ENCODE measurements at regions not wholly inside any gene's neighbourhood (a gene's known extent, or its start where the extent isn't known, plus 50 kb on each side); places are given as distances from the start of the nearest gene placed in this dataset.
"Not testable (repeated sequence)": the region's sequence is repeated elsewhere in the genome, so short reads cannot be mapped to it uniquely, and the experiment has no call there.

DNA sequence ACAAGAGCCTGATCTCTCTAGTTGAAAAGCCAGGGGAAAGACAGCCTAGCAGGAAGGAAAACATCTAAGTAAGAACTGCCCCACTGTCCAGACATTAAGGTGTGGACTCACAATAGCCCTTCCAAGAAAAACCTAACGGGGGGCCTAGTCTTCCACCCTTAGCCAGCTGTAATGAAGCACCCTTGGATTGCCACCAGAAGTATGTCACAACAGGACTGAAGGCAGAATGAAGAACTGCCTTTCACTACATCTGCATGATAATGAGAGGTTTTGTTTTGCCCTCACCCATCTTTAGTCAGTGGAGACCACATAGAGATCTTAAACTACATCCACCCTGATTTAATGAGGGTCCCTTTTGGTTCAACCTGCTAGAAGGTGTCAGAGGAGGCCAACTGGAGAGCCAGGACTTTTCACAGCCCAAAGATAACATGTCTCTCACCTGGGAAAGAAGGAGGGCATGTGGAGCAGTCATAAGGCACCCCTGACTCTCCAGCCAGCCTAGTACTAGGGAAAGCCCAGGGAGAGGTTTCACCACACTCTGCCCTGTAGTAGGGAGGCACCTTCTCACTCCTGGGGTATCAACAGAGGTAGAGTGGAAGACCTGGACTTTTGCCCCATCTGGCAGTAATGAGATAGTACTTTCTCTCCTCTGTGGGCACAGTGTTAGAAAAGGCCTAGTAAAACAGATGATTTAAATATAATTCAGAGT is 1017.4 kb upstream of the MANEA start:
- FAIRE-seq, result no peak

DNA sequence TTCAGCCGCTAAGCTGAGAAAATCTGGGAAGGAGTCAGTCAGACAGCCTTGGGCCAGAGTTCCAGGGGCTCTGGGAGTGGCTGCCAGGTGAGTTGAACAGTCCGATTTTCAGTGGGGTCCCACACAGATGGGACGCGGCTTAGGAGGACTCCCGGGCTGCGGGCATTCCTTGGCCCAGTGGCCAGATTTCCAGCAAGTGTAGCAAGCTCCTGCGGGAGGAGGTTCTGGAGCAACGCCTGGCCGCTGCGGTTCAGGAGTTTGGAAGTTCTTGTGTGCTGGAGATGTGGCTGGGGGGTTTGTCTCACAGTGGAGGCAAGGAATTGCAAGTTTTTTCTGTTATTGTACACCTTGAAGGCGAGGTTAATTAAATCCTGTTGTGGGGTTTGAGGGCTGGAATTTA is 1020.1 kb upstream of the MANEA start:
- DNase-seq (ENCODE audit: low spot score in 2 of 2); FAIRE-seq: not testable (repeated sequence)

More for the DNA sequence above, 1017.4 kb upstream of the MANEA start:
- DNase-seq (ENCODE audit: low spot score in 2 of 2), result no peak

DNA sequence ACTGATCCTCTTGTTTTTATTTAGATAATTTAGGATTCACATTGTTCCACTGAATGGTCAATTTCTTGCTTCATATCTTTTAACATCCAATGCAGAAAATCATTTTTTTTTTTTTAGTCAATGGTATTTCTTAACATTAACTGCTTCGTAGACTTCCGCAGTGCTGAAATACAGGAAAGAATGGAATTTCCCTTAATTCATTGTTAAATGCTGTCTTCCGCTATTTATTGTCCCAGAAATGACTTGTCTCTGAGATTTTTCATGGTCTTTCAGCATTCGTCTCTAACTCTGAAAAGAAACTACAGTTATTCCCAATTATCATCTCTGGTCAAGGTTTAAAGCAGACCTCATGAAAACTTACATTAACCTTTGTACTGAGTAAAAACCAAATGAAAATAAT is 1029.1 kb upstream of the MANEA start:
- FAIRE-seq, result no peak
- no peak for DNase-seq (ENCODE audit: low spot score in 2 of 2)

DNA sequence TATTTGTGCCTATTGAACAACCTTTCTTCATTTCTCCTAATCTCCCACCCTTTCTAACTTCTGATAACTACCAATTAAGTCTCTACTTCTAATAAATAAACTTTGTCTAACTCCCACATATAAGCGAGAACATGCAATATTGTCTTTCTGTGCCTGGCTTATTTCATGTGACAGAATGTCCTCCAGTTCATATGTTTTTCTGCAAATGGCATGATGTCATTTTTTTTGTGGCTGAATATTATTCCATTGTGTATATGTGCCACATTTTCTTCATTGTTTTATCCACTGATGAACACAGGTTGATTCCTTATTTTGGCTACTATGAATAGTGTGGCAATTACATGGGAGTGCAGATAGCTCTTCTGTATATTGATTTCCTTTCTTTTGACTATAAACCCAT is 1041.5 kb upstream of the MANEA start:
- no peak for DNase-seq (ENCODE audit: low spot score in 2 of 2)
- FAIRE-seq, result no peak

DNA sequence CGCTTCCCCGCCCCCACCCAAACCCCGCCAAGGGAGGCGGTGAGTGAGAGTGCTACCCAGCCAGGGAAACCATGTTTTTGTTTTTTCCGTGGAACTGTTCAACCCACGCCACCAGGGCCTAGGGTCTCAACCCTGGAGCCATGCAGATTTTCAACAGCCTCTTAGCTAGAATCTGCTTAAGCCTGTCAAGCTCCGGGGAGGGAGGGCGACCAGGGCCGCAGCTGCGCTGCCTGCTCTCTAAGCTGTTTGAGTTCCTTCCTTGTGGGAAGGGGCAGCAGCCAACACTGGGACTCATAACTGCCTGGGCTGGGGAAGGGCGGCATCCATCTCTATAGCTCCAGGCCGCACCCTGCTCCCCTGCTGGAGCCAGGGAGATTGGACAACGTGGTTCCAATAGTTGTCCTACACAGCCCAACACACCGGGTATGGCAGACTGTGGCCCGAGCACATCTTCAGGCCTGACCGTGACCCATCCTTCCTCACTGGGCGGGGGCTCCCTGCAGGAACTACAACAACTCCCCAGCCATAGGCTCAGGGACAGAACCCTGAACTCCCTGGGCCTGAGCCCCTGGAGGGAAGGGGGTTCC is 1065.7 kb upstream of the MANEA start:
- no peak for FAIRE-seq
- no peak for DNase-seq (ENCODE audit: low spot score in 2 of 2)

DNA sequence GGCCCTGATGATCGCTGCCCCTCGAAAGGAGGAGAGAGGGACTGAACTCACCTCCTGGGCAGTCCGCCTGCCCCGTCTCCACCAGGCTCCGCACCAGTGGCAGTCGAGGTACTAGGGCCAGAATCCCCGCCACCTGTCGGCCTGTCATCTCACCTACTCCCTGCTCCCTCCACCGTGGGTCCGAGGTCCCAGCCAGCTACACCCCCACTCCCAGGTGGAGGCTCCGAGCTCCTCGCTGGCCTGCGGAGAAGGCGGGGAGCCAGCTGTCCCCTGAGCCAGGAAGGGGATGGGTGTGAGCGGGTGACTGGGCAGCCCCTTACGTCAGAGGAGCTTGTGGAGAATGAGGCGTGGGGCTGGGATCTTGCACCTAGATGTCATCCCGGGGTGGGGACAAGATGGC is 1066.5 kb upstream of the MANEA start:
- FAIRE-seq, result no peak
- no peak for DNase-seq (ENCODE audit: low spot score in 2 of 2)

DNA sequence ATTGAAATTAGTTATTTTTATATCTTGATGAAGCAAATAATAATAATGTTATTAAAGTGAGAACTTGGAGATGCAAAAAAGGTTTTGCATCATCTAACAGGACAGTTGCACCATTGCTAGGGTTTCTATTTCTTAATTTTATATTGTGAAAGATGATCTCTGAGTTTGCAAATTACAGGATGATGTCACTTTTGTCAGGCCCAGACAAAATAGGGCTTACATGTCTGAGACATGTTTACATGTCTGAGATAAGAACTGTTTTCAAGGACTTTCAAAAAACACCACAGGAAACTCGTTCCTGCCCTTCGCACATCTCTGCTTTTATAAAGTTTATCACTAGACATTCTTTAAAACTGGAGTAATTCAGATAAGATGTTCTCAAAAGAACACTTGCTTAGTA is 1075.8 kb upstream of the MANEA start:
- FAIRE-seq, result no peak
- no peak for DNase-seq (ENCODE audit: low spot score in 2 of 2)

DNA sequence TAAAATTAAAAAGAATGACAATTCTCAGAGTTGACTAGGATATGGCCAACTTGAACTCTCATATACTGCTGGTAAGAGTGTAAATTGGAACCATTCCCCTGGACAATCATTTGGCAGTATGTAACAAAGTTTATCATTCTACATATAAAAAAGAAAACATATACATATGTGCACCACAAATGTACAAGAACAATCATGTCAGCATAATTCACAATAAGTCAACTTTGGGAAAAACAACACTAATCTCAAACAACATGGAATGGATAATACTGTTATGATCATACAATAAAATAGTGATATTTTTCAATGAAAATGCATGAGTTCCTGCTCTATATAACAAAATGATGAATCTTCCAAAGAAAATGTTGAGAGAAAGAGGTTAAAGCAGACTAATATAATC is 1078.7 kb upstream of the EPHA7 start:
- FAIRE-seq, result no peak
- DNase-seq (ENCODE audit: low spot score in 2 of 2), result no peak

DNA sequence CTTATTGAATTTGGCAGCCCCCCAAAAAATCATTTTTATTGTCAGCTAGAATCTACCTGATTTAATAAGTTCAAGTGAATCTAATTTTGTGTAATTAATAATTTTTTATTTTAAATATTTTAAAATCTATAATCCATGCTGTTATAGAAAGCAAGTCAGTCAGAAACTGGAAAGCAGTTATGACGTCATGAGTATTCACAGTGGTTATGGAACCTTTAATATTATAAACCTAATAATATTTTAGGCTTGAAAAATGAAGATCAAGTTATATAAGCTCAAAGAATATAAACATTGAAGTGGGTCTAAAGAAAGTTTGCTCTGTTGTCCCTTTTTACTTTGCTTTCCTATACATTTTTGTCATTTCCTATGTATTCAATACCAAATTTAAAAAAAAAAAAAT is 1075.1 kb upstream of the EPHA7 start:
- DNase-seq (ENCODE audit: low spot score in 2 of 2) (no peak), FAIRE-seq (peak; percentile 51)

DNA sequence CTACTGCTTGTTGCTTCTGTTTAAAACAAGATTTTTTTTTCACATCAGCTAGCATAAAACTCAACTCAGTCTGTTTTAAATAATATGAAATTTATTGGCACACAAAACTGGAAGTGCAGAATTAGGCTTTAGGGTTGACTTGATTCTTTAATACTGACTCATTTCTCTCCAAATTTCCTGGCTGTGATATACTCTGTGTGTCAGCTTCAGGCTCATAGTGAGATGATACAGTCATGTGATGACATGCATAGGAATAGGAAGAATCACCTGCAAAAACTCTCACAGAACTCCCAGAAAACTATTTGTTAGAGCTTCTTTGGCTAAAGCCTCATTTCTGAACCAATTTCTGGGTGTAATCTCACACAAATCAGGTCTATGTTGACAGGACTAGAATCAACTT is 1068.0 kb upstream of the EPHA7 start:
- DNase-seq (ENCODE audit: low spot score in 2 of 2) (no peak), FAIRE-seq (no peak)

DNA sequence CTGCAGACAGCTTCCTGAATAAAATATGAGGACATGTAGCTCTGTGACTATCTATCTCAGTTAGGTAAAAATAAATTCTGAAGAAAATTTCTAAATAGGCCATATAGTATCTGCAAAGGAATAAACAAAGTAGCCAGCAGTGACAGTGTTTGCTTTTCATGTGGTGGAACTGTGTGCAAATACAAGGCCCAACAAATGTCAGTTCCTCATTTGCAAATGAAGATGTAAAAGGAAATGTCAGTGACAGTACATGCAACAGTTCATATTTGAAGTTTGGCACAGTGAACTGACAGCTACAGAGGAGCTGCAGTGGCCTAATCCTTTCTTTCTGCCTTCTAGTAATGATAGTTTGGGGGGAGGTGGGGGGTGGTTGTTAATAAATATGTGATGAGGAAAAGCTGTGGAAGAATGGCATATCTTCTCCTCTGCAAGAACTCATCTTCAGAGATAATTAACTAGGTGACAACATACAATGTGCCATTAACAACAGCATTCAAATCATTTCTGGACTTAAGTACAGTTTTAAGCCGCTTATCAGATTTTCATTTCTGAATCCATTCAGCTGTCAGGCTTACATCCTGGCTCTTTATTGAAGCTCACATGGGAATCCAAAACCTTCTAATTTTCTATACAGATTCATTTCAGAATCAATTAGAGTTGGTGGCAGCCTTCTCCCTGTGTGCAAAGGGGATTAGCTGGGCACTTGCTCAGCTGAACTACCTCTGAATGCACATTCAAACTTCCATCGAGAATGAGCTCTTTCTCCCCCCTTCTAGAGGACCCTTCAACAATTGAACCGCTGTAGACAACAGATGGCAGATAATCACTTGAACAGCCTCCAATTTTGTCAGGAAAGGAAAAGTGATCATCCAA is 1059.0 kb upstream of the EPHA7 start:
- DNase-seq (ENCODE audit: low spot score in 2 of 2), result no peak
- no peak for FAIRE-seq

DNA sequence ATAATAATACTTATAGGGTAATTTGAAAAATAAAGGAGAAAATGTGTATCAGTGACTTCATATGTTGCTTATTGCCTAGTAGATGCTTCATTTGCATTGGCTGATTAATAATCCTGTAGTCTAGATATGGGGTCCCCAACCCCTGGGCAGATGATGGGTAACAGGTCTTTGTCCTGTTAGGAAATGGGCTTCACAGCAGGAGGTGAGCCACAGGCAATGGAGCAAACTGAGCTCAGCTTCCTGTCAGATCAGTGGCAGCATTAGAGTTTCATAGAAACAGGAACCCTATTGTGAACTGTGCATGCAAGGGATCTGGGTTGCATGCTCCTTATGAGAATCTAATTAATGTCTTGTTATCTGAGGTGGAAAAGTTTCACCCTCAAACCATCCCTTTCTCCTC is 1049.5 kb upstream of the EPHA7 start:
- DNase-seq (ENCODE audit: low spot score in 2 of 2), result no peak
- FAIRE-seq, result no peak

DNA sequence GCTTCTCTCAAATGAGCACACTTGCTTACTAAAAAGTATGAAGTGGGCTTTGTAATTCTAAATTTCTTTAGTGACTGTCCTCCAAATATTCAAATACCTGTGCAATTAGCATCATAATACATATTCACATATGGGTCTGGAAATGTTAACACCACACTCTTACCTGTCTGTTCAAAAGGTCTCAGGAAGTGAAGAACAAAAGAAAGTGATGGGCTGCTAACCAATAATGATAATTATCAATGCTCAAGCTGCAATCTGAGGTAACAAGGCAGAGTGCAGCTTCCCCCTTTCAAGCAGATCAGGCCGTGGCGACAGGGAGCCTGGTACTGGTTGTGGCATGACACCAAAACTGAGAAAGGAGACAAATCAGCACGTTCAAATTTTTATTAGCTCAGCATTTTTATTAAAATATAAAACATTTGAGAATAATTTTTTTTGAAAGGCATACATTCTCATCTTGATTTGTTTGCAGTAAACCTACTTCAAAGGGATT is 1044.7 kb upstream of the EPHA7 start:
- FAIRE-seq (no peak), DNase-seq (ENCODE audit: low spot score in 2 of 2) (no peak)

DNA sequence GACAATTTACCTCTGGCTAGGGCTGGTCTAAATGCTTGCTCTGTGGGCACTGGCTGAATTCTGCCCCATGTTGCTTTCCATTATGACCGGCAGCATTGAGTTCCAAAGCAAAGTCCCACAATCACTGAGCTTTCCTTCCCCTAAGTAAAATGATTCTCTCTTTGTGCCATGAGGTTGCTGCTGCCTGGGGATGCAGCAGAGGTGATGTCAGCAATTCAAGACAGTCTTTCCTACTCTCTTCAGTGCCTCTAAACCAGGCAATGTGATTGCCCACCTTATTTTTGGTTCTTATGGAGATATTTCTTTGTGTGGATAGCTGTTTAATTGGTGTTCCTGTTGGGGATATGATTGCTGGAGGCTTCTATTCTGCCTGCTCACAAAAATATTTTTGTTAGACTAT is 1043.9 kb upstream of the EPHA7 start:
- DNase-seq (ENCODE audit: low spot score in 2 of 2) (no peak), FAIRE-seq (no peak)

DNA sequence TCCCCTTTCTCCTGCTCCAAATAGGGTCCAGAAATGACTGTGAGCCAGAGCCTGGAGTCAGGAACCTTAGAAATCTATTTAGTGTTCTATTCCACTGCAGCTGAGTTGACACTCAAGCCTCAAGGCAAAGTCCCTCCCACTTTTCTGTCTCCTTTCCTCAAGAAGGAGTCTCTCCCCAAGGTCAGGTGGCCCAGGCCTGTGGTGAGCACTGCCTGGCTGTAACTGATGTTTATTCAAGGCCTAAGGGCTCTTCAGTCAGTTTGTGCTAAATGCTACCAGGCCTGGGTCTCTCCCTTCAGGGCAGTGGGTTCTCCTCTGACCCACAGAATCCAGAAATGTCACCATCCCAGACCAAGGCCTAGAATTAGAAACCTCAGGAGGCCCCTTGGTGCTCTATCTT is 1042.9 kb upstream of the EPHA7 start:
- no peak for DNase-seq (ENCODE audit: low spot score in 2 of 2)
- FAIRE-seq, result no peak

DNA sequence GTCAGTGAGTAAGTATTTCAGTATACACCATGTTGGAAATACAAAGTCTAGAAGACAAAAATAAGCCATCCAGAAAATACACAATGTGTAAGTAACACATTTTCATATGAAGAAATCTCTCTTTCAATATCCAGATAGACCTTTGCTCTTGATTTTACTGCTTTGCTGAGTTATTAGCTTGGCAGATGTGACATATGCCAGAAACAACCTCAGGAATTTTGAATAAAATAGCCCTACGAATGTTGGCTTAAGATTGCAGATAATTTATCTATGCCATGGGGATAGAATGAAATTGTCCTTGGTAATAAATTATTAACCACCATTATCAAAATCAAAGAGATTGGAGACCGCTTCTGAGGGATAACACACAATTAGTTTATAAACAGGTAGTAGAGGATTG is 1036.9 kb upstream of the EPHA7 start:
- FAIRE-seq (no peak), DNase-seq (ENCODE audit: low spot score in 2 of 2) (no peak)

DNA sequence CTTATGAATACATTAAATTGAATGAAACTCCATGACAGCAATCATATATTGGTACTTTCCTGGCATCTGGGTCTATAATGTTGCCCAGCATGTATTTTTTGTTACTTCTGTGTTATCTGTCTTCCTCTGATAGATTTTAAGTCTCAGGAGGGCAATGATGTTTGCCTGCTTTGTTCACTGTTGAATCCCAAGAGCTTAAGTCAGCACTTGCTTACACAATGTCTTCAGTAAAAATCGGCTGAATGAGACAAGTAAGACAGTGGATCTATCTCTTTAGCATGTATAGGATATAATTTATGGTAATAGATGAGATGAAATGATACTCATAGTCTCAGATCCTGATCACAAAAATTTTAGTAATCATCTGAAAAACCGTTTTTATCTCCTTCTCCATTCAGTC is 1034.9 kb upstream of the EPHA7 start:
- DNase-seq (ENCODE audit: low spot score in 2 of 2) (no peak), FAIRE-seq (no peak)

DNA sequence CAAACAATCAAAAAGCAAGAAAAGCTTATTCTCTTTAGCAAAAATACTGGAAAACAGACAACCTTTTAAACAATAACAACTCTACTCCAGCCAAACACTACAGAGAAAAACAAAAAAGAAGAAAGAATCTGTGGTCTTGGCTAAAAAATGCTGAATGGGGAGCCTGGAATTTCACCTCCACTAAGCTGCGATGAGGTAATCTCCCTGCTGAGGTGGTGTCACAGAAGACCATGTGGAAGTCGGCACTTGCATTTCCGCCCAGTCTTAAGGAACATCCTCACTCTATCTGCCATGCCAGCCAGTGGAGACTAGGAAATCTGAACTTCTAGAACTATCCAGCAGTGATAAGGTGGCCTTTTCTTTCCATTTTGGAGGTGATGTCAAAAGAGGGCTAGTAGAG is 1026.8 kb upstream of the EPHA7 start:
- no peak for FAIRE-seq
- no peak for DNase-seq (ENCODE audit: low spot score in 2 of 2)

DNA sequence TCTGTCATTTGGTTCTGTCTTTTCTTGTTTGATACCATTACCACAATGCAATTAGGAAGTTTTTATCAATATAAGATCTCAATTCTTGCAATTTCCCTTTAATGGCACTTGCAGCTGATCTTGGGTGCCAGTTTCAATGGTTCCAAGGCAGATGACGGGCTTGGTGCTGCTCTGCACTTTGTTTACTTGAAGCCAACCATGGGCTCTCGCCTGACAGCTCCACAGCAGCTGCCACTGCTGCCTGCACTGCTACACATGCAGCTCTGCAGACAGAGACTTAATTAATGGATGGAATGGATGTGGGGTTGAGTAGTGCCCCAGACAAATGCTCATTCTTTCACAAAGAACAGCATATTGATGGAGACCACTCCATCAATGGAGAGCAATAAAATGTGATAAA is 1024.3 kb upstream of the EPHA7 start:
- no peak for FAIRE-seq
- DNase-seq (ENCODE audit: low spot score in 2 of 2), result no peak

DNA sequence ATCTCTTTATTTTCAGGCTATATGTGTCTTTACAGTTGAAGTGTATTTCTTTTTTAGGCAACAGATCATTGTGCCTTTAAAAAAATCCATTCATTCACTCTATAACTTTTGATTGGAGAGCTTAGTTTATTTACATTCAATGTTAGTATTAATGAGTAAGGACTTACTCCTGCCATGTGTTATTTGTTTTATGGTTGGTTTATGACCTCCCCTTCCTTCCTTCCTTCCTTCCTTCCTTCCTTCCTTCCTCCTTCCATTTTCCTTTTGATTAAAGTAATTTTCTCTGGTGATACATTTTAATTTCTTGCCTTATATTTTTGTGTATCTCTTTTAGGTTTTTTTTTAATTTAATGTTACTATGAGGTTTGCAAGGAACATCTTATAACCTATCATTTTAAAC is 1005.3 kb upstream of the EPHA7 start:
- FAIRE-seq (no peak), DNase-seq (ENCODE audit: low spot score in 2 of 2) (no peak)

DNA sequence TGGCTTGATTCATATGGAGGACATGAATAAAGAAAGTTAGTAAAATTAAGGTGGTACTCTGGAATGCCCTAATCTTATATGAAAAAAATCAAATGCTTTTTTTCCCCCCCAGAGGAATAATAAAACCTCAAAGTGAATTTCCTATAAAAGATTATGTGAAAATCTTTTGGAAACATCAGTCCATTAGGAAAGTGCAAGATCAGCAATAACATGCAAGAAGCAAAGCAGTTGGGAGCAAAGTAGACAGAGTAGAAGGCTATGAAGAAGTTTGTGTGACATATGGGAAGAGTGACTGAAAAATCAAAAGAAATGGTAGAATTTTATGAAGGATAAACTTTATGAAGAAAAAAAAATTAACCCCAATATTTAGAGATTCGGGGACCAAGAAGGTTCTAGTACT is 998.0 kb upstream of the EPHA7 start:
- FAIRE-seq, result no peak
- DNase-seq (ENCODE audit: low spot score in 2 of 2), result no peak

DNA sequence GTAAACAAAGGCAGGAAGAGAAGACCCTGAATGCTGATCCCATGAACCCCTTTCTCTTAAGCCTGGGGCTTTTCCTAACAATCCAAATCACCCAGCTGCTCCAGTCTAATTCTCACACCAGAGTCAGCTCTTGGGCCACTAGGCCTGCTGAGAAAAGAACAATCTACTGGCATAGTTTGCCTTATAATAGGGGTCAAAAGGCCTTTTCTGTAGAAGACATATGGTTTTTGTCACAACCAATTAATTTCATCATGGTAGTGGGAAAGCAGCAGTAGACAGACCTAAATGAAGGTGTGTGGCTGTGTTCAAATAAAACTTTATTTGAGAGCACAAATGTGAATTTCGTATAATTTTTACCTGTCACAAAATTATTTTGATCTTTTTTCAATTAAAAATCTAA is 994.7 kb upstream of the EPHA7 start:
- DNase-seq (ENCODE audit: low spot score in 2 of 2), result no peak
- FAIRE-seq, result no peak

Data from frontal cortex (tissue), 3 donors.